ENCODE measurements at regions not wholly inside any gene's neighbourhood (a gene's known extent, or its start where the extent isn't known, plus 50 kb on each side); places are given as distances from the start of the nearest gene placed in this dataset.
"Not testable (repeated sequence)": the region's sequence is repeated elsewhere in the genome, so short reads cannot be mapped to it uniquely, and the experiment has no call there.

DNA sequence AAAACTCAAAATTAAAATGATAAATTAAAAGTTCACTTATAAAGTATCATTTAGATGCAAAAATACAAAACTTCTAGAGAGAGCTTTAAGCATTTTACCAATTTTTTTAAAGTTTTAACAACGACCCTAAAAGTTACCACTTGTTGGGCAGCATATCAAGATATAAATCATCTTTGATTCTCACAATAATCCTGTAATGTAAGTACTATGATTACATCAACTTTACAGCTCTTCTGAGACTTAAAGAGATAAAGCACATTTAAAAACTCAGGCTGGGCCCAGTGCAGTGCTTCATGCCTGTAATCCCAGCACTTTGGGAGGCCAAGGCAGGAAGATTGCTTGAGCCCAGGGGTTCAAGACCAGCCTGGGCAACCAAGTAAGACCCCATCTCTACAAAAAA, 202.7 kb upstream of the GPC6 start:
- no peak for DNase-seq

GRCh38 chr13:93025984-93026383, 200.6 kb upstream of the GPC6 start:
- no peak for DNase-seq

DNA sequence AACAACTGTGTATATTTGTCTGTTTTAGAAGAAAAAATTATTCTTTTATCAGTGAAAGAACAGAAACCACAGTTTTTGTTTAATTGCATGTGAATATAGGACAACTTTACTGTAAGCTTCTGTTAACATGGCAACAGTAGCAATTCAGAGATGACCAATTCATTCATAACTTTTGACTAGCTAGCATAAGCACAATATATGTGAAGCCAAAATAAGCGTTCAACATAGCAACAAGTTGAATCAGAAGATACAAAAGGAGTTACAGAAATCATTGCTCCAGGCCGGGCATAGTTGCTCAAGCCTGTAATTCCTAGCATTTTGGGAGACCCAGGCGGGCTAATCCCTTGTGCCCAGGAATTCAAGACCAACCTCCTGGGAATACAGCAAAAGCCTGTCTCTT, 197.1 kb upstream of the GPC6 start:
- no peak for DNase-seq

DNA sequence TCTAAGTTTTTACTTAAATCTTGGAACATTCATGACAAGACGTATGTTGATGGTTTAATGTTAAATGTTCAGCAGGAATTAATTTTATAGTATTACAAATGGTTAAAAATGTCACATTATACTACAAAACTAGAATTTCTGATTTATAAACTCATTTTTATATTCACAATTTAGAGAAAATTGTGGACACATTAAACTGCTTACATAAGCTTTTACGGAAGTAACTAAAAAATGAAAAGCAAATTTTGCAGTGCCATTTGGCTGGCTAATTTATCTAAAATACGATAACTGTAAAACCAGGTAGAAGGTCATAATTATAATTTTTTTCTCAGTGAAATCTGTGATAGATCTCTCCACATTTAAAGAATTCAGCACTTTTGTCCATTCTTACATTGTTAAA, 190.2 kb upstream of the GPC6 start:
- DNase-seq: no peak

DNA sequence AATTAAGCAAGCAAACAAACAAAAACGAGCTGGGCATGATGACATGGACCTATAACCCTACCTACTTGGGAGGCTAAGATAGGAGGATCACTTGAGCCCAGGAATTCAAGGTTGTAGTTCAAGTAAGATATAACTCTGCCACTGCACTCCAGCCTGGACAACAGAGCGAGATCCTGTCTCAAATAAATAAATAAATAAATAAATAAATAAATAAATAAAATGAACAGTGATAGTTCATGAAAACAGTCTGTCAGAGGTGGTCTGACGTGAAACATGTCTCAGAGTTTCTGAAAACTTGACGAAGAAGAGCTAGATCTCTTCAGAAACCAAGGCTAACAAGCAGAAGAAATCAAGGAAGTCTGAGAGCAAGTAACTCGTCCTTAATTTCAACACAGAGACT, 188.8 kb upstream of the GPC6 start:
- DNase-seq: no peak

DNA sequence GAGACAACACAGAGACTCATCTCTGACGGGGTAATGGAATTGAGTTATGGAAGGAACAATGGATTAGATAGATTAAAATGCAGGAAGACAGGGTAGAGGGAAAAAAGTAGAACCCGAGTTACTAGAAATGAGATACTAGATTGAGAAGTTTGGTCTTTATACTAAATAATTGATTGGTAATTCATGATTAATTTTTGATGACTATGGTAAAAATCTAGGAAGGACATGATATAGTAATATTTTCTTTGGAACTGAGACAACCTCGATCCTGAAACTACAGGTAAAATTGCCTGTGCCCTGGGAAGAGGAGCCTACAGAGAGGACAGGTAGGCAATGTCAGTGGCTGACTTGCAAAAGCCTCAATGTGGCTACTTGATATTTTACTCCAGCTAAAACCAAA, 188.4 kb upstream of the GPC6 start:
- DNase-seq: no peak

- no peak for DNase-seq
Observed at GRCh38 chr13:93039131-93039530, 187.5 kb upstream of the GPC6 start.

DNA sequence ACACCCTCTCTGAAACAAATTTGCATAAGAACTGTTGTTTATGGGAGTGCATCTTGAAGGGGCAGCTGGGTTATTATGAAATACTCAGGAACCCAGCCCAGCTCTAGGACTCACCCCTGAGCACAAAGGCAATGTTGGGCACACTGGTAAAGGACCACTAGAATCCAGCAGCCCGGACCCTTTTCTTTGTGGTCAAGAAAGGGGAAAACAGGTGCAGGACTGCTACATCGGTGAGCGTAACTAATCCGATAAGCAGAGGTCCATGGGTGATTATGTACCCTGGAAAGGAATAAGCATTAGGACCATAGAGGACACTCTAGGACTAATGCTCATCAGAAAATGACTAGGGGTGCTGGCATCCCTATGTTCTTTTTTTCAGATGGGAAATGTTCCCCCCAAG, 185.0 kb upstream of the GPC6 start:
- not testable (repeated sequence) for DNase-seq

DNA sequence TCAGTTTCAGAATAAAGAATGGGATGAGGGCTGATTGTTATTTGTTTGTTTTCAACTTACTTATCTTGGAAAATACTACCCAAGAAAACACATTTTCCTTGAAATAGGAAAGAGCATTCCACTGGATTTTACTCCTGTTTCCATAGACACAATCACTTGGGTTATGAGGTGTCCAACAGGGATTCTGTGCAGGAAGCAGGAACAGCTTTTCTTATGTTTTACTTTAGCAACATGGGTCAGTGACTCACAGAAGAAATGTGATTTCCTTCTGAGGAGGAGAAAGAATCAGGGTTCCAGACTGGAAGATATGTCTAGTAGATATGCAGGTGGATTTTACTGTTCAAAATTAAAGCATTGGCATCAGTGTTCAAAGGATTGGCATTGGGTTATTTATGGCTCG, 180.8 kb upstream of the GPC6 start:
- DNase-seq: no peak

DNA sequence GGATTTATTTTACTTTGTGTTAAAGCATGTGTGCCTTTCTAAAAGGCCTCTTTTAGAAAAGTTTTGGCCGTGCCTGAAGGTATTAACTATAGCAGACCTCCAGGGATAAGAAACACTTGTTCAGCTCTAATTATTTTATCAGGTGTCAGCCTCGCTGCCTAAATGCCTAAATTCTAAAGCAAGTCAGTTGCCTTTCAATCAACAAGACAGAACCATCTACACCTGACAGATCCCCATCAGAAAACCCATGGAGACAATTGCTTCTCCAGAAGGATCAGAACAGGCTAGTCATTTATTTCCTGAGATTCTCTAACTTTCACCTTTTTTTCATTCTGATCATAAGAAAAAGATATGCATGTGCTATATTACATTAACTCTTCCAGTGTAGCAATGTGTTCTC, 171.4 kb upstream of the GPC6 start:
- no peak for DNase-seq

- no peak for DNase-seq
Observed at GRCh38 chr13:93058301-93058700, 168.3 kb upstream of the GPC6 start.

GRCh38 chr13:93060144-93060543, 166.5 kb upstream of the GPC6 start:
- no peak for DNase-seq

- no peak for DNase-seq
Observed at GRCh38 chr13:93066187-93066586, 160.4 kb upstream of the GPC6 start.

DNA sequence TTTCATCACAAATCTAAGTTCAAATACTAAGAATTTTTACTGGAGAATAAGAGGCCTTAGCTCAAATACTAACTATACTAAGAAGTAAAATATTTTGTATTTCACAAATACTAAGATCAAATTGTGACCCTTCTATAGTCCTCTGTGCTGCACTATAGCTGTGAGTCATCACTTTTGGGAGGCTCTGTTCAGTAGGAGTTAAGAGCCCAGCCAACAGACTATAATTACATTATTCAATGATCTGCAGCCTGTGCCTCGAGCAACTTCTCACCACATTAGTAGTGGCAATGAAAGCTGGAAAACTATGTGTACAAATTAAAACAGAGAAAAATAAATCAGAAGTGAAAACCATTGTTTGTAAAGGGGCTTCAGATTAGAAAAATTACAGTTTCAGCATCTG, 147.3 kb upstream of the GPC6 start:
- no peak for DNase-seq

- DNase-seq: no peak
Observed at GRCh38 chr13:93080166-93080565, 146.4 kb upstream of the GPC6 start.

DNA sequence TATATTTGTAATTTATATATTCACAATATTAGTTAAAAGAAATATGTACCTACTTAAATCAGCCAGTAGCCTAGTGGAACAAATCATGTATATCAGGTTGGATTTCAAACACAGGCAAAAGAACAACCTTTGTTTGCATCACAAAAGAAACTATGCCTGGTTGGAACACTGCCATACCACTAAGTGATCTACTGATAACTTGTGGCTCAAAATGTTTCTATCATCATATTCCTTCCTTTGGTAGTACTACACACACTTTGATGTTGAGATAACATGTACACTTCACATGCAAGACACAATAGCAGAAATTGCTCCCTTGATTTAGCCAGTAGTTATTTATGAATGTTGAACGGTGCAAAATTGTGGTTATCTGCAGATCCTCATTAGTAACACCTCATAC, 146.0 kb upstream of the GPC6 start:
- no peak for DNase-seq

GRCh38 chr13:93086329-93086728, 140.3 kb upstream of the GPC6 start:
- no peak for DNase-seq

DNA sequence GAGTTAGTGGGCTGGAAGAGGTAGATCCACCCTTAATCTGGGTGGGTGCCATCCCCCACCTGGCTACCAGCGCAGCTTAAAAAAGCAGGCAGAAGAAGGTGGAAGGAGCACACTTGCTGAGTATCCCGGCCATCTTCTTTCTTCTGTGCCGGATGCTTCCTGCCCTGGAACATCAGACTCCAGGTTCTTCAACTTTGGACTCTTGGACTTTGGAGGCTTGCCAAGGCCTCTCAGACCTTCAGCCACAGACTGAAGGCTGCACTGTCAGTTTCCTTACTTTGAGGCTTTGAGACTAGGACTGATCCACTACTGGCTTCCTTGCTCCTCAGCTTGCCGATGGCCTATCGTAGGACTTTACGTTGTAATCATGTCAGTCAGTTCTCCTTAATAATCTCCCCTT, 127.6 kb upstream of the GPC6 start:
- DNase-seq: no peak

GRCh38 chr13:93101226-93101734, 125.3 kb upstream of the GPC6 start:
- no peak for DNase-seq

GRCh38 chr13:93104270-93104669, 122.3 kb upstream of the GPC6 start:
- no peak for DNase-seq

GRCh38 chr13:93108111-93108601, 118.5 kb upstream of the GPC6 start:
- no peak for DNase-seq

GRCh38 chr13:93116809-93117208, 109.8 kb upstream of the GPC6 start:
- DNase-seq: no peak

- DNase-seq: no peak
Observed at GRCh38 chr13:93118081-93118615, 108.5 kb upstream of the GPC6 start.

DNA sequence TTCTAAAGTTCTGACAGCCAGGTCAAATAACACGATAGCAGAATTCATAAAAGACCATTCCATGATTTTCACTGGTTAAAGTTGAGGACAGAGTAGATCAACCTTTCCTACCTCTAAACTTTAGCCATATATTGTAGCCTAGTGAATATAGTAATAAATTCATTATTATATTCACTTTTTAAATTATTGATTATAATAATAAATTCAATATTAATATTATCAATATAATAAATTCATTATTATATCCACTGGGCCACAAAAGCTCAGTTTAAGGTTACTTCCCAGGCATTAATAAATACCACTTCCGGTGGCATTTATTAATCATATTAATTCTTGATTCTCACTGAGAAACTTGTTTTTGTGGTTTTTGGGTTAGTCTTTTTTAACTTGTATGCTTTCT, 85.7 kb upstream of the GPC6 start:
- DNase-seq: no peak

GRCh38 chr13:93144031-93144430, 82.6 kb upstream of the GPC6 start:
- DNase-seq: no peak

- DNase-seq: no peak
Observed at GRCh38 chr13:93145199-93145598, 81.4 kb upstream of the GPC6 start.

Data from inflammatory macrophage treated with lipopolysaccharide for 4 hours (primary cell).